K562 (cell line): ENCODE measurements at regions not wholly inside any gene's neighbourhood (a gene's known extent, or its start where the extent isn't known, plus 50 kb on each side); places are given as distances from the start of the nearest gene placed in this dataset.

ENCODE experiments used
- ARID1B ChIP-seq: fragments of 450-650 bp; IDR thresholded peaks from 2 replicates; pipeline ENCODE4 v1.6.1; 2016; ENCODE audit warnings: antibody characterized with exemption, mild to moderate bottlenecking, inconsistent platforms
- CBFA2T2 ChIP-seq: fragments of 450-650 bp; conservative IDR thresholded peaks from 2 replicates; pipeline ENCODE4 v1.6.1; 2017; ENCODE audit warnings: mild to moderate bottlenecking
- CBFA2T3 ChIP-seq: fragments of 450-650 bp; IDR thresholded peaks from 2 replicates; pipeline ENCODE4 v1.6.1; 2017
- DACH1 ChIP-seq: fragments of 450-650 bp; IDR thresholded peaks from 2 replicates; pipeline ENCODE4 v1.6.1; 2018; ENCODE audit not compliant: partially characterized antibody
- EP300 ChIP-seq: IDR thresholded peaks from 2 replicates; pipeline ENCODE4 v1.6.1; 2012; ENCODE audit warnings: low read length, improper control_type of control experiment
- FOSL1 ChIP-seq: fragments of 200-800 bp; sonication (Bioruptor generic); conservative IDR thresholded peaks from 2 replicates; pipeline ENCODE4 v1.6.1; 2016; ENCODE audit warnings: missing genetic modification characterization, missing compliant biosample characterization
- MAFG ChIP-seq: fragments of 450-650 bp; conservative IDR thresholded peaks from 2 replicates; pipeline ENCODE4 v1.6.1; 2016; ENCODE audit warnings: missing genetic modification characterization, missing compliant biosample characterization
- MAFK ChIP-seq: IDR thresholded peaks from 2 replicates; pipeline ENCODE4 v1.6.1; 2011; ENCODE audit warnings: low read length, improper control_type of control experiment
- SMARCA4 ChIP-seq: fragments of 450-650 bp; IDR thresholded peaks from 2 replicates; pipeline ENCODE4 v1.6.1; 2016
- SMARCA5 ChIP-seq: fragments of 450-650 bp; IDR thresholded peaks from 2 replicates; pipeline ENCODE4 v1.6.1; 2016
- TEAD4 ChIP-seq, 2 experiments: sonication (generic) in 1 of 2; formaldehyde crosslinking in 1 of 2; IDR thresholded peaks; 2 replicates each; pipeline versions ENCODE4 v1.6.1 to v1.8.0; 2012 to 2022; ENCODE audit warnings: borderline replicate concordance in 1 of 2, inconsistent platforms in 1 of 2, low read length in 1 of 2, mild to moderate bottlenecking in 1 of 2, missing genetic modification reagents in 1 of 2
- ZNF316 ChIP-seq: fragments of 450-650 bp; IDR thresholded peaks from 2 replicates; pipeline ENCODE4 v1.6.1; 2016
- ZNF384 ChIP-seq: IDR thresholded peaks from 2 replicates; pipeline ENCODE4 v1.6.1; 2012; ENCODE audit warnings: low read depth, low read length, improper control_type of control experiment
- ZNF780A ChIP-seq: fragments of 250-450 bp; sonication (Bioruptor Pico); IDR thresholded peaks from 2 replicates; pipeline ENCODE4 v1.5.0; 2021; ENCODE audit warnings: mild to moderate bottlenecking
- TF ChIP-seq, protein P1 (sequence below): sonication (generic); IDR thresholded peaks from 2 replicates; pipeline ENCODE4 v1.6.1; 2016
- TF ChIP-seq, protein P2 (sequence below), 2 experiments: fragments of 150-350 bp in 1 of 2; IDR thresholded peaks; 2 replicates each; pipeline ENCODE4 v1.6.1; 2012 to 2016; ENCODE audit warnings: low read depth in 2 of 2, low read length in 2 of 2, mild to moderate bottlenecking in 1 of 2, moderate library complexity in 1 of 2

DNA sequence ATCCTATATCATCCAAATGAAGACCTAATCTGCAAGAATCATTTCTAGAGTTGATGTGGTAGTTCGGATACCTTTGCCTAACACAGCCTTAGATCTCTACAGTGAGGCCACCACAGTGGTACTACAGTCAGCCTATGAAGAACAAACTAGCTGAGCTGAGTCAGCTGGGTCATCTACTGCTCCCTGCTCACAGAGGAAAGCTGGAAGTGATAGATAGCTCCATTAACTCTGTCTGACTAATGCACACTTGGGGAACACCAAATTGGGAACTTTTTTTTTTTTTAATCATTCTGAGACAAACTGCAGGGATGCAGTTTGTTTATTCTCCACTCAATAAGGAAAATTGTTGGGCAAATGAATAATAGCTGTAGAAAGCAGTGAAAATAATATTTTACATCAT lies 1160.6 kb downstream of the PCDH9 start (continued):
- TF ChIP-seq, protein P1, sequence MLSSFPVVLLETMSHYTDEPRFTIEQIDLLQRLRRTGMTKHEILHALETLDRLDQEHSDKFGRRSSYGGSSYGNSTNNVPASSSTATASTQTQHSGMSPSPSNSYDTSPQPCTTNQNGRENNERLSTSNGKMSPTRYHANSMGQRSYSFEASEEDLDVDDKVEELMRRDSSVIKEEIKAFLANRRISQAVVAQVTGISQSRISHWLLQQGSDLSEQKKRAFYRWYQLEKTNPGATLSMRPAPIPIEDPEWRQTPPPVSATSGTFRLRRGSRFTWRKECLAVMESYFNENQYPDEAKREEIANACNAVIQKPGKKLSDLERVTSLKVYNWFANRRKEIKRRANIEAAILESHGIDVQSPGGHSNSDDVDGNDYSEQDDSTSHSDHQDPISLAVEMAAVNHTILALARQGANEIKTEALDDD: peak; percentile 64; the same call in 1 of the 2 replicates
- TF ChIP-seq ZNF316: peak; percentile 29; the same call in 1 of the 2 replicates
- TF ChIP-seq ARID1B: peak; percentile 75
- peak; percentile 71 for TF ChIP-seq FOSL1 (tag)
- TF ChIP-seq, protein P2, sequence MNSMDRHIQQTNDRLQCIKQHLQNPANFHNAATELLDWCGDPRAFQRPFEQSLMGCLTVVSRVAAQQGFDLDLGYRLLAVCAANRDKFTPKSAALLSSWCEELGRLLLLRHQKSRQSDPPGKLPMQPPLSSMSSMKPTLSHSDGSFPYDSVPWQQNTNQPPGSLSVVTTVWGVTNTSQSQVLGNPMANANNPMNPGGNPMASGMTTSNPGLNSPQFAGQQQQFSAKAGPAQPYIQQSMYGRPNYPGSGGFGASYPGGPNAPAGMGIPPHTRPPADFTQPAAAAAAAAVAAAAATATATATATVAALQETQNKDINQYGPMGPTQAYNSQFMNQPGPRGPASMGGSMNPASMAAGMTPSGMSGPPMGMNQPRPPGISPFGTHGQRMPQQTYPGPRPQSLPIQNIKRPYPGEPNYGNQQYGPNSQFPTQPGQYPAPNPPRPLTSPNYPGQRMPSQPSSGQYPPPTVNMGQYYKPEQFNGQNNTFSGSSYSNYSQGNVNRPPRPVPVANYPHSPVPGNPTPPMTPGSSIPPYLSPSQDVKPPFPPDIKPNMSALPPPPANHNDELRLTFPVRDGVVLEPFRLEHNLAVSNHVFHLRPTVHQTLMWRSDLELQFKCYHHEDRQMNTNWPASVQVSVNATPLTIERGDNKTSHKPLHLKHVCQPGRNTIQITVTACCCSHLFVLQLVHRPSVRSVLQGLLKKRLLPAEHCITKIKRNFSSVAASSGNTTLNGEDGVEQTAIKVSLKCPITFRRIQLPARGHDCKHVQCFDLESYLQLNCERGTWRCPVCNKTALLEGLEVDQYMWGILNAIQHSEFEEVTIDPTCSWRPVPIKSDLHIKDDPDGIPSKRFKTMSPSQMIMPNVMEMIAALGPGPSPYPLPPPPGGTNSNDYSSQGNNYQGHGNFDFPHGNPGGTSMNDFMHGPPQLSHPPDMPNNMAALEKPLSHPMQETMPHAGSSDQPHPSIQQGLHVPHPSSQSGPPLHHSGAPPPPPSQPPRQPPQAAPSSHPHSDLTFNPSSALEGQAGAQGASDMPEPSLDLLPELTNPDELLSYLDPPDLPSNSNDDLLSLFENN (IDR thresholded peaks at IDR 0.05; ENCODE audit: low read depth in 2 of 2, low read length in 2 of 2): peak in 1 of 2 experiments; percentile 56; a peak in 1 of 4 replicates
- TF ChIP-seq ZNF384: peak; percentile 65
- peak; percentile 74 for TF ChIP-seq CBFA2T3
- TF ChIP-seq EP300: peak; percentile 12; the same call in 1 of the 2 replicates
- no peak for TF ChIP-seq SMARCA5
- peak; percentile 46 for TF ChIP-seq TEAD4 (IDR thresholded peaks at IDR 0.05; ENCODE audit: low read length)
- no peak for TF ChIP-seq TEAD4 (CRISPR knock-in tag; IDR thresholded peaks at IDR 0.05; ENCODE audit: borderline replicate concordance)
- TF ChIP-seq DACH1: peak; percentile 44
- TF ChIP-seq MAFG (tag): 0 out of 2 replicates have a peak, but pooled peaks have one; percentile 7
- TF ChIP-seq MAFK: peak; percentile 56; the same call in 1 of the 2 replicates
- TF ChIP-seq ZNF780A: no peak
- TF ChIP-seq CBFA2T2: 0 out of 2 replicates have a peak, but pooled peaks have one; percentile 39
- peak; percentile 33; the same call in 1 of the 2 replicates for TF ChIP-seq SMARCA4
- TF ChIP-seq, all 486 proteins: peak for 23
